NCI-H187 (cell line): ENCODE measurements at regions not wholly inside any gene's neighbourhood (a gene's known extent, or its start where the extent isn't known, plus 50 kb on each side); places are given as distances from the start of the nearest gene placed in this dataset.

Source experiments
- DNase-seq, 2 experiments: peaks; one replicate each; lab custom pipeline; 2025; lab: John Stamatoyannopoulos, UW

- no peak for DNase-seq
Measured at GRCh38 chr5:178808886-178809285, 50.9 kb upstream of the ZNF354B start.

GRCh38 chr5:178801021-178801420, 58.7 kb upstream of the ZNF354B start:
- DNase-seq: no peak

GRCh38 chr5:178797546-178798440, 62.0 kb upstream of the ZNF354B start:
- peak in 1 of 2 experiments; percentile 1 for DNase-seq

- DNase-seq: no peak
Measured at GRCh38 chr5:178797101-178797521, 62.6 kb upstream of the ZNF354B start.

- no peak for DNase-seq
Measured at GRCh38 chr5:178796165-178796945, 63.4 kb upstream of the ZNF354B start.

- no peak for DNase-seq
Measured at GRCh38 chr5:178794433-178794832, 64.0 kb upstream of the ZNF354A start.

- DNase-seq: no peak
Measured at GRCh38 chr5:178793696-178794095, 63.2 kb upstream of the ZNF354A start.

GRCh38 chr5:178793151-178793550, 62.7 kb upstream of the ZNF354A start:
- DNase-seq: peak; percentile 3 to 6

GRCh38 chr5:178791976-178792375, 61.5 kb upstream of the ZNF354A start:
- no peak for DNase-seq

- DNase-seq: no peak
Measured at GRCh38 chr5:178790371-178790770, 59.9 kb upstream of the ZNF354A start.

- no peak for DNase-seq
Measured at GRCh38 chr5:178788381-178789085, 58.1 kb upstream of the ZNF354A start.

GRCh38 chr5:178787889-178788288, 57.4 kb upstream of the ZNF354A start:
- DNase-seq: no peak

- DNase-seq: no peak
Measured at GRCh38 chr5:178786859-178787499, 56.5 kb upstream of the ZNF354A start.

GRCh38 chr5:178786417-178786816, 56.0 kb upstream of the ZNF354A start:
- DNase-seq: no peak

- DNase-seq: no peak
Measured at GRCh38 chr5:178785999-178786398, 55.5 kb upstream of the ZNF354A start.

- no peak for DNase-seq
Measured at GRCh38 chr5:178784391-178784790, 53.9 kb upstream of the ZNF354A start.

GRCh38 chr5:178781936-178782335, 51.5 kb upstream of the ZNF354A start:
- DNase-seq: no peak

- DNase-seq: no peak
Measured at GRCh38 chr5:178780581-178781498, 50.4 kb upstream of the ZNF354A start.
